Left kidney (tissue), 1 donor: ENCODE measurements at regions not wholly inside any gene's neighbourhood (a gene's known extent, or its start where the extent isn't known, plus 50 kb on each side); places are given as distances from the start of the nearest gene placed in this dataset.
A peak's percentile ranks its signal among the peaks of the same experiment; 100 is the strongest.

Experiments used
- DNase-seq: peaks from one replicate; pipeline ENCODE4 v3.0.0-alpha.2; 2013

GRCh38 chr4:79082997-79083396, 143.8 kb upstream of the PAQR3 start:
- no peak for DNase-seq

GRCh38 chr4:79081973-79082372, 142.7 kb upstream of the PAQR3 start:
- no peak for DNase-seq

- no peak for DNase-seq
Observed at GRCh38 chr4:79078339-79078738, 139.1 kb upstream of the PAQR3 start.

GRCh38 chr4:79074040-79074439, 134.8 kb upstream of the PAQR3 start:
- no peak for DNase-seq

GRCh38 chr4:79073471-79073870, 134.2 kb upstream of the PAQR3 start:
- DNase-seq, result no peak

- DNase-seq, result no peak
Observed at GRCh38 chr4:79065262-79065661, 126.0 kb upstream of the PAQR3 start.

GRCh38 chr4:79064806-79065205, 125.6 kb upstream of the PAQR3 start:
- DNase-seq, result no peak

GRCh38 chr4:79059631-79060399, 120.6 kb upstream of the PAQR3 start:
- DNase-seq, result no peak

GRCh38 chr4:79057772-79058171, 118.5 kb upstream of the PAQR3 start:
- DNase-seq, result no peak

GRCh38 chr4:79053754-79054153, 114.5 kb upstream of the PAQR3 start:
- DNase-seq, result no peak

GRCh38 chr4:79050541-79050880, 111.3 kb upstream of the PAQR3 start:
- no peak for DNase-seq

GRCh38 chr4:79049840-79050540, 110.8 kb upstream of the PAQR3 start:
- DNase-seq, result no peak

- no peak for DNase-seq
Observed at GRCh38 chr4:79048878-79049277, 109.6 kb upstream of the PAQR3 start.

GRCh38 chr4:79047316-79047715, 108.1 kb upstream of the PAQR3 start:
- no peak for DNase-seq

- DNase-seq, result no peak
Observed at GRCh38 chr4:79046016-79046592, 106.9 kb upstream of the PAQR3 start.

- DNase-seq, result no peak
Observed at GRCh38 chr4:79044141-79044659, 105.0 kb upstream of the PAQR3 start.

- DNase-seq, result no peak
Observed at GRCh38 chr4:79043138-79043537, 103.9 kb upstream of the PAQR3 start.

GRCh38 chr4:79042079-79042674, 102.9 kb upstream of the PAQR3 start:
- DNase-seq, result peak; percentile 40

- DNase-seq, result no peak
Observed at GRCh38 chr4:79034544-79034943, 95.3 kb upstream of the PAQR3 start.

GRCh38 chr4:79030973-79031372, 91.7 kb upstream of the PAQR3 start:
- no peak for DNase-seq

- no peak for DNase-seq
Observed at GRCh38 chr4:79027656-79028055, 88.4 kb upstream of the PAQR3 start.

GRCh38 chr4:79025170-79025569, 85.9 kb upstream of the PAQR3 start:
- DNase-seq, result no peak
